ENCODE measurements at regions not wholly inside any gene's neighbourhood (a gene's known extent, or its start where the extent isn't known, plus 50 kb on each side); places are given as distances from the start of the nearest gene placed in this dataset.

- no peak for TF ChIP-seq SUZ12 (IDR thresholded peaks at IDR 0.05; ENCODE audit: extremely low read depth, insufficient read depth, insufficient read length)
- no peak for TF ChIP-seq ZNF274 (IDR thresholded peaks at IDR 0.05; ENCODE audit: low read depth, low read length)
These were observed 1304.6 kb downstream of the EPHA7 start for GRCh38 chr6:92114797-92115196.
